ENCODE measurements at regions not wholly inside any gene's neighbourhood (a gene's known extent, or its start where the extent isn't known, plus 50 kb on each side); places are given as distances from the start of the nearest gene placed in this dataset.

DNA sequence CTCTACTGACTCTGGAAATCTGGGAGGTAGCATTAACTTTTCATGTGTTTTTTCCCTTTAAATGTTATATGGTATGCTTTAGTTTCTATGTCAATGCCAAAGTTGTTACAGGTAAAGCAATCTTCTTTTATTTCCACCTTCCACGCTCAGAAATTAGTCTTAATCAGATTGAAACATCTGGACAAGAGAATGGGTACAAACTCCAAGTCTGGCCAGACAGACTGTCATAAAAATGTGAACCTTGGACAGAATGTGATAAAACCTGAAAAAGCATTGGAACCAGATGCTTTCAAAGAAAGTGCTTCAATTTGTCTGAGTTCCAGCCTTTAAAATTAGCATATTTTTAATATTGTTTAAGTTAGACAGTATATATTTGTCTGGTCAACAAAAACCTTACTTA is 110.7 kb upstream of the P2RY1 start:
- TF ChIP-seq, protein P1, sequence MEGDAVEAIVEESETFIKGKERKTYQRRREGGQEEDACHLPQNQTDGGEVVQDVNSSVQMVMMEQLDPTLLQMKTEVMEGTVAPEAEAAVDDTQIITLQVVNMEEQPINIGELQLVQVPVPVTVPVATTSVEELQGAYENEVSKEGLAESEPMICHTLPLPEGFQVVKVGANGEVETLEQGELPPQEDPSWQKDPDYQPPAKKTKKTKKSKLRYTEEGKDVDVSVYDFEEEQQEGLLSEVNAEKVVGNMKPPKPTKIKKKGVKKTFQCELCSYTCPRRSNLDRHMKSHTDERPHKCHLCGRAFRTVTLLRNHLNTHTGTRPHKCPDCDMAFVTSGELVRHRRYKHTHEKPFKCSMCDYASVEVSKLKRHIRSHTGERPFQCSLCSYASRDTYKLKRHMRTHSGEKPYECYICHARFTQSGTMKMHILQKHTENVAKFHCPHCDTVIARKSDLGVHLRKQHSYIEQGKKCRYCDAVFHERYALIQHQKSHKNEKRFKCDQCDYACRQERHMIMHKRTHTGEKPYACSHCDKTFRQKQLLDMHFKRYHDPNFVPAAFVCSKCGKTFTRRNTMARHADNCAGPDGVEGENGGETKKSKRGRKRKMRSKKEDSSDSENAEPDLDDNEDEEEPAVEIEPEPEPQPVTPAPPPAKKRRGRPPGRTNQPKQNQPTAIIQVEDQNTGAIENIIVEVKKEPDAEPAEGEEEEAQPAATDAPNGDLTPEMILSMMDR (IDR thresholded peaks at IDR 0.05; ENCODE audit: low read depth, low read length, poor library complexity, severe bottlenecking): no peak
- TF ChIP-seq EZH2phosphoT487 (IDR thresholded peaks at IDR 0.05; ENCODE audit: borderline replicate concordance, low read length): no peak
